Transverse colon (tissue), 4 donors: ENCODE measurements at regions not wholly inside any gene's neighbourhood (a gene's known extent, or its start where the extent isn't known, plus 50 kb on each side); places are given as distances from the start of the nearest gene placed in this dataset.

Experiments used
- CTCF ChIP-seq, 5 experiments: fragments of 200-600 bp in 3 of 5; fragments of 450-650 bp in 2 of 5; sonication (generic) in 3 of 5; IDR thresholded peaks; 1 replicate in 2 of 5; 2 replicates in 3 of 5; pipeline ENCODE4 v1.5.1; 2016 to 2017; ENCODE audit warnings: antibody characterized with exemption in 5 of 5, inconsistent platforms in 3 of 5, mild to moderate bottlenecking in 2 of 5, moderate library complexity in 1 of 5
- EP300 ChIP-seq: sonication (generic); formaldehyde crosslinking; IDR thresholded peaks from one replicate; pipeline ENCODE4 v1.6.1; 2017; ENCODE audit warnings: antibody characterized with exemption, low read depth
- POLR2A ChIP-seq: fragments of 450-650 bp; IDR thresholded peaks from one replicate; pipeline ENCODE4 v1.6.1; 2016; ENCODE audit warnings: antibody characterized with exemption, mild to moderate bottlenecking, moderate library complexity
- POLR2AphosphoS5 ChIP-seq, 3 donors: sonication (generic); formaldehyde crosslinking; IDR thresholded peaks; one replicate each; pipeline ENCODE4 v1.6.1; 2016; ENCODE audit warnings: antibody characterized with exemption in 3 of 3

GRCh38 chr2:120587997-120588336 is 147.7 kb upstream of the GLI2 start:
- TF ChIP-seq EP300, result no peak
- no peak for TF ChIP-seq POLR2A
- no peak for TF ChIP-seq POLR2AphosphoS5 (IDR thresholded peaks at IDR 0.05)
- no peak for TF ChIP-seq CTCF (IDR thresholded peaks at IDR 0.05)
